Tibial artery (tissue), 4 donors: ENCODE measurements at regions not wholly inside any gene's neighbourhood (a gene's known extent, or its start where the extent isn't known, plus 50 kb on each side); places are given as distances from the start of the nearest gene placed in this dataset.

Experiments used
- DNase-seq, 2 donors: peaks; one replicate each; pipeline ENCODE4 v3.0.0-alpha.2; 2019
- H3K27ac ChIP-seq, 2 donors: fragments of 200-600 bp; sonication (generic) in 1 of 2; 1 replicate in 1 of 2; 2 replicates in 1 of 2; pipeline ENCODE4 v1.5.1; 2018 to 2019; ENCODE audit warnings: mild to moderate bottlenecking in 1 of 2
- H3K27me3 ChIP-seq, 2 donors: fragments of 200-600 bp; sonication (generic) in 1 of 2; one replicate each; pipeline versions ENCODE4 v1.5.1 to v1.6.0; 2016 to 2019
- H3K36me3 ChIP-seq, 3 donors: fragments of 200-600 bp; sonication (generic) in 2 of 3; one replicate each; pipeline ENCODE4 v1.5.1; 2016 to 2019; ENCODE audit warnings: mild to moderate bottlenecking in 2 of 3
- H3K4me1 ChIP-seq, 4 donors: fragments of 200-600 bp; sonication (generic) in 2 of 4; 1 replicate in 3 of 4; 2 replicates in 1 of 4; pipeline ENCODE4 v1.5.1; 2016 to 2019
- H3K4me3 ChIP-seq, 2 donors: fragments of 200-600 bp; sonication (generic) in 1 of 2; 1 replicate in 1 of 2; 2 replicates in 1 of 2; pipeline ENCODE4 v1.5.1; 2018 to 2019; ENCODE audit warnings: mild to moderate bottlenecking in 2 of 2
- H3K9me3 ChIP-seq, 3 donors: fragments of 200-600 bp; sonication (generic) in 1 of 3; one replicate each; pipeline ENCODE4 v1.5.1; 2016 to 2019
- intact Hi-C: fragments of 100-400 bp; cut with DNase I; formaldehyde crosslinking; loops from one replicate; pipeline ENCODE4 v1.15.0; 2023; ENCODE audit warnings: low total_unique reads
- TF ChIP-seq, protein P1 (sequence below), 2 experiments: fragments of 200-600 bp in 1 of 2; fragments of 450-650 bp in 1 of 2; IDR thresholded peaks; one replicate each; pipeline ENCODE4 v1.5.1; 2017 to 2019; ENCODE audit warnings: antibody characterized with exemption in 2 of 2, mild to moderate bottlenecking in 1 of 2, moderate library complexity in 1 of 2

DNA sequence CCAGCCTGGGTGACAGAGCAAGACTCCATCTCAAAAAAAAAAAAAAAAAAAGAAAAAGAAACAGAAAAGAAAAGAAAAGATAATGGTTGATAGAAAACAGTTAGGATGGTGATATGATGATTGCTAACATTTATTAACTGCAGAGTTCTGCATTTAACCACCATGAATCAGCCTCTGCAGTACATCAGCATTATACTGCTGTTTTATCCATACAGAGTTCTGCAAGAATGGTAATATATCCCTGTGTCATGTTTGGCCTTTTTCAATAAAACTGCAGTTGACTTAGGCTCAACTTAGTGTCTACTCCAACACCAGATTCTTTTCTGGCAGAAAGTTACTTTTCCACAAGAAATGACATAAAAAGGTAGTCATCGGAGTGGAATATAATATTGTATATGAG, 62.6 kb downstream of the DUSP6 start:
- H3K27me3 ChIP-seq, result no peaks in the 10 kb centered on the region
- no peak overlapping the region for H3K4me3 ChIP-seq
- intact Hi-C loops, result no loop called here
- TF ChIP-seq, protein P1, sequence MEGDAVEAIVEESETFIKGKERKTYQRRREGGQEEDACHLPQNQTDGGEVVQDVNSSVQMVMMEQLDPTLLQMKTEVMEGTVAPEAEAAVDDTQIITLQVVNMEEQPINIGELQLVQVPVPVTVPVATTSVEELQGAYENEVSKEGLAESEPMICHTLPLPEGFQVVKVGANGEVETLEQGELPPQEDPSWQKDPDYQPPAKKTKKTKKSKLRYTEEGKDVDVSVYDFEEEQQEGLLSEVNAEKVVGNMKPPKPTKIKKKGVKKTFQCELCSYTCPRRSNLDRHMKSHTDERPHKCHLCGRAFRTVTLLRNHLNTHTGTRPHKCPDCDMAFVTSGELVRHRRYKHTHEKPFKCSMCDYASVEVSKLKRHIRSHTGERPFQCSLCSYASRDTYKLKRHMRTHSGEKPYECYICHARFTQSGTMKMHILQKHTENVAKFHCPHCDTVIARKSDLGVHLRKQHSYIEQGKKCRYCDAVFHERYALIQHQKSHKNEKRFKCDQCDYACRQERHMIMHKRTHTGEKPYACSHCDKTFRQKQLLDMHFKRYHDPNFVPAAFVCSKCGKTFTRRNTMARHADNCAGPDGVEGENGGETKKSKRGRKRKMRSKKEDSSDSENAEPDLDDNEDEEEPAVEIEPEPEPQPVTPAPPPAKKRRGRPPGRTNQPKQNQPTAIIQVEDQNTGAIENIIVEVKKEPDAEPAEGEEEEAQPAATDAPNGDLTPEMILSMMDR (IDR thresholded peaks at IDR 0.05), result no peak
- H3K4me1 ChIP-seq, result no peaks in the 10 kb centered on the region
- no peak overlapping the region for H3K27ac ChIP-seq
- H3K9me3 ChIP-seq, result no peaks in the 10 kb centered on the region
- DNase-seq, result no peak
- no peaks in the 10 kb centered on the region for H3K36me3 ChIP-seq

- Histone ChIP-seq H3K9me3 (no peaks in the 10 kb centered on the region), H3K27me3 (no peaks in the 10 kb centered on the region), H3K36me3 (no peaks in the 10 kb centered on the region), H3K4me3 (no peak overlapping the region), H3K4me1 (no peaks in the 10 kb centered on the region), H3K27ac (no peak overlapping the region)
- DNase-seq, result no peak
- intact Hi-C loops, result no loop called here
- TF ChIP-seq, protein P1 (IDR thresholded peaks at IDR 0.05), result no peak
Measured at GRCh38 chr12:89288959-89289358, 63.3 kb downstream of the DUSP6 start.

DNA sequence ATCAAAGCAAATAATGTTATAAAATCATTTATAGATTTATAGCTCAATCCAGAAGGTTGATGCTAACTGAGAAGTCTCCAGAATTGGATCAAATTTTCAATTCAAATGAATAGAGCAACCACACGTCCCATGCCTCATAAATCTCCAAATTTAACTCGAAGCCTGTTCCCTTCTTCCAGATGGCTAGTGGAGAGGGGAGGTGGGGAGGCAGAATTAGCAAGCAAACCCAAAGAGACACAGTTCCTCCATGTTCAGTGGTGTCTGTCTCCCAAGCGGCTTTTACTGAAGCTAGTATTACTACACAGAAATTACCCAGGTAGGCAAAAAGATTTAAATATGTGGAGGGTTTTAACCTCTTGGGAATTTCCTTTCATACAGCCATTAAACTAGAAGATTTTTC, 65.8 kb downstream of the DUSP6 start:
- intact Hi-C loops, result no loop called here
- TF ChIP-seq, protein P1 (IDR thresholded peaks at IDR 0.05), result no peak
- no peaks in the 10 kb centered on the region for H3K27me3 ChIP-seq
- H3K4me3 ChIP-seq, result no peak overlapping the region
- peaks cover 0 to 5% (median 2%) of the 10 kb centered on the region in 4 donors for H3K4me1 ChIP-seq
- no peaks in the 10 kb centered on the region for H3K9me3 ChIP-seq
- DNase-seq, result no peak
- H3K27ac ChIP-seq, result no peak overlapping the region
- no peaks in the 10 kb centered on the region for H3K36me3 ChIP-seq

DNA sequence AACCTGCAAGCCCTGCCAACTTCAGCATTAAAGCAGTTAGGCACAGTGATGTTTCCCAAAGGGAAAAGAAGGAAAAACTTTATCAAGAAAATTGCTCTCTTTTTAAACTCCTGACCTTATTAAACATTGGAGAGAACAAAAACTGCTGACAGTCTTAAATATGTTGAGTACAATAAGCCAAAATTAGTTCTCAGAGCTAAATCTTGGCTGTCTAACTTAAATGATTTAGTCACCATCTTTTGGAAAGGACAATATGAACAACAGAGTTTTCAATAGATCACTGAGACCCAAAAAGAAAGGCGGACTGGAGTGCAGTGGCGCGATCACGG, 70.8 kb downstream of the DUSP6 start:
- Histone ChIP-seq H3K9me3 (no peaks in the 10 kb centered on the region), H3K27ac (peak overlapping the region in 1 of 2 donors; percentile 25), H3K4me3 (no peak overlapping the region), H3K27me3 (no peaks in the 10 kb centered on the region), H3K36me3 (no peaks in the 10 kb centered on the region), H3K4me1 (peaks cover 0 to 15% (median 7%) of the 10 kb centered on the region in 4 donors)
- TF ChIP-seq, protein P1 (IDR thresholded peaks at IDR 0.05), result no peak
- intact Hi-C loops, result no loop called here
- DNase-seq, result no peak

DNA sequence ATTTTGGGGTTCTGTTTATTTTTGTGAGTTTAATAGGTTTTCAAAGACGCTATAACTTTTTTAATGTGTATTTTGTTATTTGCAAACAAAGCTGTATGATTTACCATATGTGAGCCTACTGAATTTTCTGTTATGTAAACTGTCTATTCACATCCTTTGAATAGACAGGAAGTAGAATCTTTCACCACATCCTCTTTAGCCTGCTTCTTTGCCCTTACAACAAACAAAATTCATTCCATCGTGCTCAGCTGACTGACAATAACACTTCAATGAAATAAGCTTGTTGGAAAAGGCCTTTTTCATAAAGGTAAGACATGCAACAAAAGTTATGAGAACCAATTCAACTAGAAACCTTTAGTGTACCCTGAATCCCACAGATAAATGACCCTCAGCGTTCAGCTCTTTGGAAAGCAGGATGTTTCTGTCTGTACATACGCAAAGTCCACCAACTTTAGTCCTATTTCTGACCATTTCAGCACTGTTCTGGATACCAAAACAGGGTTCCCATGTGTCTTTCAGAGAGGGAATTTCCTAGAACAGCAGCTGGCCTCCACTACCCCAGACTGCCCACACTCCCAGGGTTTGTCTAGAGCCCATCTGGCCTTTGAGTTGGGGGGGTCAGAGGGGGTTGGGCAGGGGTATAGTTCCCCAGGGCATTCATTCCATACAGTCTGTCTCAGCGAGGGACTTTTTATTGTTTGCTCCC, 71.3 kb downstream of the DUSP6 start:
- H3K27ac ChIP-seq, result peak overlapping the region in 1 of 2 donors; percentile 25
- no peaks in the 10 kb centered on the region for H3K27me3 ChIP-seq
- H3K36me3 ChIP-seq, result no peaks in the 10 kb centered on the region
- no peaks in the 10 kb centered on the region for H3K9me3 ChIP-seq
- H3K4me1 ChIP-seq, result peaks cover 0 to 15% (median 7%) of the 10 kb centered on the region in 4 donors
- no peak overlapping the region for H3K4me3 ChIP-seq
- no peak for DNase-seq
- TF ChIP-seq, protein P1 (IDR thresholded peaks at IDR 0.05), result no peak
- intact Hi-C loops, result no loop called here

DNA sequence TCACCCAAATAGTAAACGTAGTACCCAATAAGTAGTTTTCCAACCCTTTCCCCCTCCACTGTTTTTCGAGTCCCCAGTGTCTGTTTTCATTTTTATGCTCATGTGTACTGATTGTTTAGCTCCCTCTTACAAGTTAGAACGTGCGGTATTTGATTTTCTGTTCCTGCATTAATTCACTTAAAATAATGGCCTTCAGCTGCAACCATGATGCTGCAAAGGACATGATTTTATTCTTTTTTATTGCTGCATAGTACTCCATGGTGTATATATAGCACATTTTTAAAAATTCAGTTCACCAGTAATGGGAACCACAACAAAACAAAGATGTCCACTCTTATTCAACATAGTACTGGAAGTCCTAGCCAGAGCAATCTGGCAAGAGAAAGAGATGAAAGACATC, 72.8 kb downstream of the DUSP6 start:
- Histone ChIP-seq H3K9me3 (no peaks in the 10 kb centered on the region), H3K36me3 (no peaks in the 10 kb centered on the region), H3K4me3 (no peak overlapping the region), H3K4me1 (peaks cover 0 to 15% (median 7%) of the 10 kb centered on the region in 4 donors), H3K27ac (no peak overlapping the region), H3K27me3 (no peaks in the 10 kb centered on the region)
- intact Hi-C loops, result no loop called here
- TF ChIP-seq, protein P1 (IDR thresholded peaks at IDR 0.05), result no peak
- DNase-seq, result no peak
